ENCODE measurements at regions not wholly inside any gene's neighbourhood (a gene's known extent, or its start where the extent isn't known, plus 50 kb on each side); places are given as distances from the start of the nearest gene placed in this dataset.
A peak's percentile ranks its signal among the peaks of the same experiment; 100 is the strongest.

DNA sequence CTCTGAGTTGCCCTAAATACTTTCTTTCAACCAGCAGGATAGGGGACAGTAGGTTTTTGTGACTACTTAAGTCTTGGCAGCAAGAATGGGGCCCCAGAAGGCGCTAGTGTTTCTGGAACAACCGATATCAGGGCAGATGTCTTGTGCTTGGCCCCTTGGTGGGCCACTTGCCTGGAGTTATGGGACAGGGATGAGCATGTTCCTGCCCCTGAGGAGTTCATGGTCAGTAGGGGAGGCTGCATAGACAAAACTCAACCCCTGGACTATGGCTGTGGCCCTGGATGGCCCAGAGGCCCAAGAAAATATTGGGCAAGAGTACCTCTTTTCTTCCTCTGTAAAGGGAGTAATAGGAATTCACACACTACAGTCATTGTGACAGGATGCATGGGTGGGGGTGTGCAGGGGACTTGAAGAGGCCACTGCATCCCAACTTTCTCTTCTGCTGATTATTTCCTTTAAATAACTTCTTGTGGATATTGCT, 57.7 kb upstream of the IGFBP3 start:
- Mint-ChIP-seq H3K27me3 (ENCODE audit: low read depth) (peaks cover 10% of the 10 kb centered on the region), H3K9me3 (peaks cover 8% of the 10 kb centered on the region), H3K4me1 (peaks cover 19% of the 10 kb centered on the region), H3K27ac (peak overlapping the region; percentile 4 to 53 (median 38)), H3K4me3 (no peak overlapping the region), H3K36me3 (ENCODE audit: low read depth) (no peaks in the 10 kb centered on the region)
- TF ChIP-seq, protein P1, sequence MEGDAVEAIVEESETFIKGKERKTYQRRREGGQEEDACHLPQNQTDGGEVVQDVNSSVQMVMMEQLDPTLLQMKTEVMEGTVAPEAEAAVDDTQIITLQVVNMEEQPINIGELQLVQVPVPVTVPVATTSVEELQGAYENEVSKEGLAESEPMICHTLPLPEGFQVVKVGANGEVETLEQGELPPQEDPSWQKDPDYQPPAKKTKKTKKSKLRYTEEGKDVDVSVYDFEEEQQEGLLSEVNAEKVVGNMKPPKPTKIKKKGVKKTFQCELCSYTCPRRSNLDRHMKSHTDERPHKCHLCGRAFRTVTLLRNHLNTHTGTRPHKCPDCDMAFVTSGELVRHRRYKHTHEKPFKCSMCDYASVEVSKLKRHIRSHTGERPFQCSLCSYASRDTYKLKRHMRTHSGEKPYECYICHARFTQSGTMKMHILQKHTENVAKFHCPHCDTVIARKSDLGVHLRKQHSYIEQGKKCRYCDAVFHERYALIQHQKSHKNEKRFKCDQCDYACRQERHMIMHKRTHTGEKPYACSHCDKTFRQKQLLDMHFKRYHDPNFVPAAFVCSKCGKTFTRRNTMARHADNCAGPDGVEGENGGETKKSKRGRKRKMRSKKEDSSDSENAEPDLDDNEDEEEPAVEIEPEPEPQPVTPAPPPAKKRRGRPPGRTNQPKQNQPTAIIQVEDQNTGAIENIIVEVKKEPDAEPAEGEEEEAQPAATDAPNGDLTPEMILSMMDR (IDR thresholded peaks at IDR 0.05; ENCODE audit: unreplicated experiment in 3 of 3): no peak

DNA sequence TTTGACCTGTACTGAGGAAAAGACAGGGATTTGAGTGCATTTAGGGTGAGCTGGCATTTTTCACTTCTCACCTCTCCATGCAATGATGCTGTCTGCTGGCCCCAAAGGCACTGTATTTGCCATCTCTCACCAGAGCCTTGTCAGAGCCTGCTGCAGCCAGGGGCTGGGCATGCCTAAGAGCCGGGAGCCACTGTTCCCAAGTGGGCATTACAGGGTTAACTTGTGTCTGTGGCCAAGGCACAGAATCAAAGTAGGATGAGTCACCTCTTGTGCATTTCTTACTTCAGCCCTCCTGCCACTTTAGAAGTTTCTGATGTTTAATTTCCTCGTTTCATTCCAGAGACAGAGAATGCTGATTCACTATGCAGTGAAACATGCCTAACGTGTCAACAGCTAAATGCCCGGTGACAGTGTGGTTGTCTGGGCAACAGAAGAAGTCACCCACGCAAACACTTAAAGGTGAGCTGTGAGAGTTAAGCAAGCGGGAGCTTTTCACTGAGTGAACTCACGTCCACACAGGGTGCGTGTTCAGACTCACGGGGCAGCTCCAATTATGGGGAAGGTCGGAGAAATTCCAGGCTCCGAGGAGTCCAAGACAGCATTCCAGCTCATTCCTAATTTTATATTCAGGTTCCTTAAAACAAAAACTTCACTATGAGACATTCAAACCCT, 57.1 kb upstream of the IGFBP3 start:
- H3K4me3 Mint-ChIP-seq: peak overlapping the region in 1 of 3 experiments; percentile 38
- peaks cover 10% of the 10 kb centered on the region for H3K27me3 Mint-ChIP-seq (ENCODE audit: low read depth)
- peaks cover 8% of the 10 kb centered on the region for H3K9me3 Mint-ChIP-seq
- H3K4me1 Mint-ChIP-seq: peaks cover 20% of the 10 kb centered on the region
- no peaks in the 10 kb centered on the region for H3K36me3 Mint-ChIP-seq (ENCODE audit: low read depth)
- peak overlapping the region; percentile 4 to 53 (median 38) for H3K27ac Mint-ChIP-seq
- TF ChIP-seq, protein P1 (IDR thresholded peaks at IDR 0.05; ENCODE audit: unreplicated experiment in 3 of 3): no peak

DNA sequence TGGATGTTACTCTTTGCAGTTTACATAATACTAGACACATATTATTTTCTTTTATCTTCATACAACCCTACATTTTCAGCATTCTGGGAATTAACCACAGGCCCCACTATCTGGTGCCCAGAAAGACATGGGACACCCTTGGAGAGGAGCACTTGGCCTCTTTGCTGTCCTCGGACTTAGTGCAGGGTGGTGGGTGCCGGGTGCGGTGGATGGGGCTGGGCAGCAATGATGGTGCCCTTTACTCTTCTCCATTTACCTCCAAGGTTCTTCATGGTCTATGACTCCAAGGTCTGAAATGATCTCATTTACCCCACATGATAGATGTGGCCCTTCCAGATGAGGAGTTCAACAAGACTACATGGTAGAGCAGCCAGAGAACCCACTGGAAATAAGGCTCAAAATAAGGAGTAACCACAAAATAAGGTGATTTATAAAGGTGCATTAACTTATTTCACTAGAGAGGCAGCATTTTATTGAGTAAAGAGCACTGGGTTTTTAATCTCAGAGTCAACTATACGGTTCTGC, 56.2 kb upstream of the IGFBP3 start:
- no peak overlapping the region for H3K27ac Mint-ChIP-seq

DNA sequence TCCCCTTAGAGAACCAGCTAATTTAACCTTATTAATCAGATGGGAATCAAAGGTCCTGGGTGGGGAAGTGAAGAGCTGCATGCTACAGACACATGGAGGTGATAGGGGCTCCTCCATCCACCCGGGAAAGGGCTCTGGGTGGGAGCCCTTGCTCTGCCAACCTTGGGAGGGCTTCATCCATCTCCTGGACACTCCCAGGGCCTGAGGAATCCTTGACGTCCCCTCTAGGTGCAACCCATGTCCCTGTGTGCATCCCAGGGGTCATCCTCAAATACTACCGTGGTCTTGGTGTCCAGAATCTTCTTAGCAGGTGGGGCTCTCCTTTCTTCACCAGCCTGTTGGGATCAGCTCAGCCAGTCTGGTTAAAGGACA, 55.4 kb upstream of the IGFBP3 start:
- H3K36me3 Mint-ChIP-seq (ENCODE audit: low read depth): no peaks in the 10 kb centered on the region
- TF ChIP-seq, protein P1 (IDR thresholded peaks at IDR 0.05; ENCODE audit: unreplicated experiment in 3 of 3): no peak
- peaks cover 5% of the 10 kb centered on the region for H3K9me3 Mint-ChIP-seq
- H3K27me3 Mint-ChIP-seq (ENCODE audit: low read depth): peaks cover 16% of the 10 kb centered on the region
- H3K4me1 Mint-ChIP-seq: peaks cover 20% of the 10 kb centered on the region
- no peak overlapping the region for H3K27ac Mint-ChIP-seq
- H3K4me3 Mint-ChIP-seq: no peak overlapping the region

More for the DNA sequence above, 56.2 kb upstream of the IGFBP3 start:
- no peak overlapping the region for H3K4me3 Mint-ChIP-seq
- H3K4me1 Mint-ChIP-seq: peaks cover 20% of the 10 kb centered on the region
- peaks cover 10% of the 10 kb centered on the region for H3K27me3 Mint-ChIP-seq (ENCODE audit: low read depth)
- peaks cover 8% of the 10 kb centered on the region for H3K9me3 Mint-ChIP-seq
- TF ChIP-seq, protein P1 (IDR thresholded peaks at IDR 0.05; ENCODE audit: unreplicated experiment in 3 of 3): no peak
- no peaks in the 10 kb centered on the region for H3K36me3 Mint-ChIP-seq (ENCODE audit: low read depth)

DNA sequence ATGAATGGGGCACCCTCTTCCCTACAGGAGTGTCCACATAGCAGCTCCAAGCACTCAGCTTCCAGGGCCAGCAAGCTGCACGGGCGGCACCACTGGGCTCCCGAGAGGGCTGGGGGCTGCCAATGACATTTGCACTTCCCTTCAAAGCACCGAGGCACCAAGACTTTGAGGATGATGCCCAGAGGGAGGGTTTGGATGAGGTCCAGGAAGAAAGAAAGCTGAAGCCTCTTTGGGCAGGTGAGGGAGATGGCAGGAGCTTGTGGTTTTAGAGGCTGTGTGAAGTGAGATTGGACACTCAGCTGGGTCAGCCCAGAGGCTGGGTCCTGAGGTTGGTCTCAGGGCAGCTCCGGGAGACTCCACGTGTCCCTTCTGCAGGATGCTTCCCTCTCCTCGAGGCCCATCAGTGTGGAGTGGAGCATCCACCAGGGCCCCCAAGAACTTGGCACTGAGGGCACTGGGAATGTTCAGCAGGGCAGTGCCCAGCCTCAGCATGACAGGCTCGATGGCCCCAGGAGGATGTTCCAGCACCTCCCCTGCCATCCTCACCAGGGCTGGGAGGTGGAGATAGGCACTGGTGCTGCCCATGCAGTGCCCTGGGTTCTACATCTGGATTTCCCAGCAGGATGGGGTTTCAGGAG, 54.9 kb upstream of the IGFBP3 start:
- peaks cover 17% of the 10 kb centered on the region for H3K27me3 Mint-ChIP-seq (ENCODE audit: low read depth)
- no peak overlapping the region for H3K4me3 Mint-ChIP-seq
- TF ChIP-seq, protein P1 (IDR thresholded peaks at IDR 0.05; ENCODE audit: unreplicated experiment in 3 of 3): no peak
- H3K4me1 Mint-ChIP-seq: peaks cover 20% of the 10 kb centered on the region
- H3K27ac Mint-ChIP-seq: no peak overlapping the region
- no peaks in the 10 kb centered on the region for H3K36me3 Mint-ChIP-seq (ENCODE audit: low read depth)
- H3K9me3 Mint-ChIP-seq: peaks cover 5% of the 10 kb centered on the region

Data from nephron (organoid).